HG03354 (cell line): ENCODE measurements at regions not wholly inside any gene's neighbourhood (a gene's known extent, or its start where the extent isn't known, plus 50 kb on each side); places are given as distances from the start of the nearest gene placed in this dataset.

Source experiments
- ATAC-seq: cut with Tn5 transposase; IDR thresholded peaks from one replicate; pipeline ENCODE4 v1.9.1; 2021; ENCODE audit warnings: mild to moderate bottlenecking; ENCODE audit not compliant: unreplicated experiment, poor library complexity, severe bottlenecking

GRCh38 chr6:6880745-6881437 lies 226.9 kb upstream of the RREB1 start:
- no peak for ATAC-seq

DNA sequence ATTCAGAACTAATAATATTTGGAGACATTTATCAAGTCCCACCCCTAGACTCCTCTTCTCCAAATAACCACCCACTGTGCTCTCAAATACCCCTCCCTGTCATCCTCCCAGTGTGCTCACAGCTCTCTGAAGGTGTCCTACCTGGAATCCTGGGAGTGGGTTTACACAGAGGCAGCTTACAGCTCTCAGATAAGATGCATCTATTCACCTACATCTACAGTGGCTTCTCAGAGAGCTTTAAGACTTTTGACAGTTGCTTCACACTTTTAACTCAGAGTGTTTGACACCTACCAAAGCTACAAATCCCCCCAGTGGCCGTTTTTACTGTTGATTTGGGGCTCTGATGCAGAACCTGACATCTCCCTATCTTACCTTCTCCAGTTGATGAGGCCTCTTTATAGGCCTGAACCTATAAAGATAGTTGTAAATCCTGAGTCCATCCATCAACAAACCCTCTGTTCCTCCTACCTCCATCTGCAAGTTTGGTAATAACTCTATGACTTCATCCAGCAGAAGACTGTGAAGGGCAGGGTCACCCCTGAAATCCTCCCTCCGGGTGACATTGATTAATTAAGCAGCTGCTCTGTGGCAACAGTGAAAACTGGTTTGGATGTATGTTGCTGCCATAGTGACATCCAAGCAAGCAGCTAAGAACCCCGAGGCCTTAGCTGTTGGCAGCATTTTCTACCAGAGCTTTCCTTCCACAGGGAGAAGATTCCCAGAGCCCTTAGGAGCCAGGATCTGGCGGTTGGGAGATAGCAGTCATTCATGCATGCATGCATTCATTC lies 226.1 kb upstream of the RREB1 start:
- no peak for ATAC-seq

- ATAC-seq: no peak
Observed at GRCh38 chr6:6882592-6882991, 225.2 kb upstream of the RREB1 start.

DNA sequence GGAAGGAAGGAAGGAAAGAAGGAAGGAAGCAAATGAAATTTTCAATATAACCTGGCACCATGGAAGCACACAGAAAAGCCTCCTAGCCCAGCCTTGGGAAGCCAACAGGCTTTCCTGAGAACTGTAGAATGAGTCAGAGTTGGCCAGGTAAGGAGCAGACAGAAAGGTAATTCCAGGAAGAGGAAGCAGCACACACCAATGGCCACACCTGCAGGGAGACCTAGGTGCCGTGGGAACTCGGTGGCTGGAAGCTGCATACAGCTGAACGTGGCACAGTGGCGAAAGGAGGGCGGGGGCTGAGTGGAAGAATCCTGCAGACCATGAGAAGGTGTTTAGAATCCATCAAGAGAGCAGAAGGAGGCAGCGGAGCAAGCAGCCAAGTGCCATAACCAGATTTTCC lies 224.8 kb upstream of the RREB1 start:
- ATAC-seq: no peak

GRCh38 chr6:6884193-6884627 lies 223.6 kb upstream of the RREB1 start:
- ATAC-seq: no peak

- no peak for ATAC-seq
Observed at GRCh38 chr6:6884916-6885315, 222.8 kb upstream of the RREB1 start.

GRCh38 chr6:6885521-6886170 lies 222.1 kb upstream of the RREB1 start:
- no peak for ATAC-seq

GRCh38 chr6:6886171-6886885 lies 221.4 kb upstream of the RREB1 start:
- no peak for ATAC-seq

DNA sequence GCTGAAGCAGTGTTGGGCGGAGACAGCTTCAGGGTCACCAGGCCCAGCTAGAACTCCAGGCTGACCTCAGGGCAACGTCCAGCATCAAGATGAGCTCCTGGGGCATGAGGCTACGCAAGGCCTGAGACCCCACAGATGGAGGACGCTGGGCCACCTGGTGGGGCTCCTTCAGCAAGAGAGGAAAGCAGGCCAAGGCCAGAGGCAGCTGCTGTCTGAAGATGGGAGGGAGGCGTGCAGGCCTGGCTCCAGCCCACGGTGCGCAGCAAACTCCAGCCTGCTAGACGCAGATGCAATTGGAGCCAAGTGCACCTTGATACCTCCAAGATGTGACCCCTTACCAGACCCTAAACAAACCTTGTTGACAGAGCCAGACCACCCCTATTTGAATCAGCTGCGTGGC lies 220.9 kb upstream of the RREB1 start:
- ATAC-seq: no peak

GRCh38 chr6:6889601-6890000 lies 218.2 kb upstream of the RREB1 start:
- no peak for ATAC-seq

GRCh38 chr6:6890400-6890858 lies 217.3 kb upstream of the RREB1 start:
- no peak for ATAC-seq

GRCh38 chr6:6891125-6891721 lies 216.5 kb upstream of the RREB1 start:
- no peak for ATAC-seq

DNA sequence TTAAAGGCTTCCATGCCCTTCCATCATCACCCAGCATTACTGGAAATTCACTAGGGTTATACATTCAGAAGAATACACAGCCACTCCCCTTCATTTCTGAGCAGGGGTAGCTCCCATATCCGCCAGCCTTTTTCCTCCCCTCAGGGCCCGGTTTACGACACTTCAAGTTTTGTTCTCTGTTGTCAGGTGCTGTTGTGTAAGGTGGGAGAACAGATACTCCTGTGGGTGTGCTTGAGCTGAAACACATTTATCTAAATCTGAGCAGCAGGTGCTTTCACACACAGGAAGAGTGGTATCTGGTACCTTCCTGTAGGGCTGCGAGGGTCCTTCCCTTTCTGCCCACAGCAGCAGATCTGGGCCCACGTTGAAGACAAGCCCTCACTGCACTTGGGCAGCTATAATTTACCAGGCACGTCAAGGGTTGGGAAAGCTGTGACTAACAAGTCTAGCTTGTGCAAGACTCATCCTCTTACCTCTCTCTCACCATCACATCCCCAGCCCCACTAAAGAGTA lies 215.8 kb upstream of the RREB1 start:
- ATAC-seq: no peak

DNA sequence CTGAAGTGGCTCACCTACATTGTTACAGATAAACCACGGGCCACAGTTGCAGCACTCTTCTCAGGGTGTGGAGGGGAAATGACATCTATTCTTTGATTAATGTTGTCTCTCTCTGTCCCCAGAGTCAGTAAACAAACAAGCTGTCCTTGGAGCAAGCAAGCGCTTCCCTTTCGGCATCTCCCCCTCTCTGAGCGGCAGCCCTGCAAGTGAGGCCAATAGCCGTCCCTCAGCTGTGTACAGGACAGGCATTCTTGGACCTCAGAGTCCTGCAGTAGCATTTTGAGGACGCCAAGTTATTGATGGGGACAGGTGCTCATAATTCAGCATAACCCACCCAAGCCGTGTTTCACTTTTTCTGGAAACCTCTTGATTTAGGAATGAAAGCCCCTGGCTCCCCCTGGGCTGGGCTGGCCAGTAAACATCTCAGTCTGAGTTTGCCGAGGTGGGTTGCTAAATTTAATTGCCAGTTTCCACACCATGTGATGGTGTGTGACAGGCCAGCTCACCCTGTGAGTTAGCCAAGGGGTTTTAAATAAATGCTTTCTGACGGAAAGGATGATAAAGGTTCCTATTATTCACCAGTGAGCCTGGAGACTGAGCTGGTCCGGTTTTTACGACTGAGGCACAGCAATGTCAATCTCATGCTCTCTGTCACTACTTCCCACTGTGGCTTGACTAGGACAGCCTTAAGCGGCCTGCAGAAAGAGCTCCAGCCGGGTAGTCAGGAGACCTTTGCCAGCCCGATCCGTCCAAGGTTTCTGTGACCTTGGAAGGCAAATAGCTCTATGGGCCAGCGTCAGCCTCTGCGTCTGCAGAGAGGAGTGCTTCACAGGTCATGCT lies 214.8 kb upstream of the RREB1 start:
- ATAC-seq: no peak

DNA sequence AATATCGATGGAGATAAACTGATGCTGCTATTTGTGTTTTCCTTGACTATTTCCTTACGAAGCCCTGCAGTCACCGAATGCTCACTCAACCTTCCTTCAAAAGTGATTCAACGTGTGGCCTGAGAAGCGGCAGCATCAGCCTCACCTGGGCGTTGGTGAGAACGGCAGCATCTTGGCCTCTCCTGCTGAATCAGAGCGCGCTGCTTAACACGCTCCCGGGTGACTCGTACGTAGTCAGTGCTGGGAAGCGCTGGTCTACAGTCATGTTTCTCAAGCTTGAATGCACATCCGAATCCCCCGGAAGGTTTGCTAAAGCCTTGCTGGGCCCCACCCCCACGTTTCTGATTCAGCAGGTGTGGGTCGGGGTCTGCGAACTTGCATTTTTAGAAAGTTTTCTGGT lies 214.1 kb upstream of the RREB1 start:
- ATAC-seq: no peak

DNA sequence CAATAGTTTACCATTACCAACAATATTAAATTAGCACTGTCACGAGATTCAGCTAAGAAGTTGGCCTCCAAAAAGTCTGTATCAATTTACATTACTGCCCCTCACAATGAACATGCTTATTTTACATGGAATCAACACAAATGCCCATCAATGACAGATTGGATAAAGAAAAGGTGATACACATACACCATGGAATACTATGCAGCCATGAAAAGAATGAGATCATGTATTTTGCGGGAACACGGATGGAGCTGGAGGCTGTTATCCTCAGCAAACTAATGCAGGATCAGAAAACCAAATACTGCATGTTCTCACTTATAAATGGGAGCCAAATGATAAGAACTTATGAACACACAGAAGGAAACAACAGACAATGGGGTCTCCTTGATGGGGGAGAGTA lies 211.8 kb upstream of the RREB1 start:
- ATAC-seq: no peak

DNA sequence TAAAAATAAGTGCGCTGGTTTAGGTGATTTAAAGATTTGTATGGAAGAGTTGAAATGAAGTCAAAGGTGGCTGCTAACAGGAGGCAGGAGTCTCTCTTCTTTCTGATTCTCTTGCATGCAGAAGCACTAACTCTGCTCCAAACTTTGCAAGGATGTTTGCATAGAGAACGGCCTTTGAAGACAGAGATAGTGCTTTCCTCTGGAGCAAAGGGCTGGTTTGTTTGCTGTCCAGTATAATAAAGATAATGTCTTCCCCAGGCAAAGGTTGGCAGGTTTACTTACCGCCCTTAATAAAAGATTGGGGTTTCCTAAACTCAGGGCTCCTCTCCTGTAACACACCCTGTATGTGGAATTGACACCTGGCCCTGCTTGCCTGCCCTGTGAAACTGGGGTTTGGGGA lies 210.6 kb upstream of the RREB1 start:
- ATAC-seq: no peak

DNA sequence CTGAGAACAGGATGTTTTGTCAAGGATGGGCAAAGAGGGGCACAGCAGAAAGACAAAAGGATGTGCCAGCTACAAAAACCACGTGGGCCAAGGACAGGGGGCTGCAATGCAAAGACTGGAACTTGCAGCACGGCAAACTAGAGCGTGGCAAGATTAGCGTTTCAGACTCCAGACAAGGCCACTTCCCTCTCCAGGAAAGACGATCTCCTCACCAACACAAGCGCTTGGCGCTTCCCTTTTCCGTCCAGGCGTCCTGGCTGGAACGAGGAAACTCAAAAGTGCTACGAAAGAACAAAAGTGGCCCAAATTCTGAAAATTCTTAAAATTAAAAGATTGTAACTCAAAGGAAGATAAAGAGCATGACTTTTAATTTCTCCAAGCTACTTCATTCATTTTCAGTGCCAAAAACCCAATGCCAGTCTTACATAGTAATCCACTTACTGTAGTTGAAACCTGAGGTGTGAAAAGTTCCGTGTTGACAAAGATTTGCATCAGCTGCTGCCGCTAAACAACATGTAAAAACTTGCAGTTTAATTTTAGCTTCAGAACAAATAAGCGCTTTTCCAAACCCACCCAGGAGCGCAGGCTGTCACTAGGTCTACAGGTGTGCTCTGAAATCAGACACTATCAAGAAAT lies 207.1 kb upstream of the RREB1 start:
- ATAC-seq: no peak
